Heart left ventricle (tissue), 16 donors: ENCODE measurements at regions not wholly inside any gene's neighbourhood (a gene's known extent, or its start where the extent isn't known, plus 50 kb on each side); places are given as distances from the start of the nearest gene placed in this dataset.
A peak's percentile ranks its signal among the peaks of the same experiment; 100 is the strongest.

ENCODE experiments used
- ATAC-seq, 4 donors: fragments of 200-7000 bp; cut with Tn5 transposase; one replicate each; pipeline ENCODE4 v1.9.1; 2020 to 2022; ENCODE audit warnings: moderate library complexity in 4 of 4, mild to moderate bottlenecking in 3 of 4, moderate number of reproducible peaks in 1 of 4
- DNase-seq, 5 donors: peaks; one replicate each; pipeline ENCODE4 v3.0.0-alpha.2; 2020
- H3K27ac ChIP-seq, 12 donors: fragments of 200-600 bp; sonication (generic) in 4 of 12; one replicate each; pipeline versions ENCODE4 v1.5.0 to v1.8.0; 2016 to 2022; ENCODE audit warnings: mild to moderate bottlenecking in 2 of 12
- H3K27me3 ChIP-seq, 9 donors: fragments of 200-600 bp; sonication (generic) in 2 of 9; one replicate each; pipeline versions ENCODE4 v1.5.1 to v1.8.0; 2016 to 2022; ENCODE audit warnings: mild to moderate bottlenecking in 3 of 9
- H3K36me3 ChIP-seq, 9 donors: fragments of 200-600 bp; sonication (generic) in 2 of 9; one replicate each; pipeline versions ENCODE4 v1.5.0 to v1.8.0; 2018 to 2022; ENCODE audit warnings: mild to moderate bottlenecking in 2 of 9
- H3K4me1 ChIP-seq, 12 donors: fragments of 200-600 bp; sonication (generic) in 4 of 12; one replicate each; pipeline versions ENCODE4 v1.5.0 to v1.8.0; 2016 to 2022; ENCODE audit warnings: mild to moderate bottlenecking in 3 of 12
- H3K4me3 ChIP-seq, 12 donors: fragments of 200-600 bp; sonication (generic) in 4 of 12; one replicate each; pipeline versions ENCODE4 v1.5.0 to v1.8.0; 2017 to 2022; ENCODE audit warnings: mild to moderate bottlenecking in 9 of 12, moderate library complexity in 4 of 12
- H3K9me3 ChIP-seq, 12 donors: fragments of 200-600 bp; sonication (generic) in 4 of 12; one replicate each; pipeline versions ENCODE4 v1.5.0 to v1.8.0; 2016 to 2022; ENCODE audit warnings: mild to moderate bottlenecking in 1 of 12
- CTCF ChIP-seq, 12 donors: fragments of 200-600 bp; sonication (generic) in 4 of 12; IDR thresholded peaks; one replicate each; pipeline versions ENCODE4 v1.5.0 to v1.8.0; 2018 to 2022; ENCODE audit warnings: antibody characterized with exemption in 12 of 12, mild to moderate bottlenecking in 5 of 12
- POLR2A ChIP-seq, 2 donors: fragments of 450-650 bp; IDR thresholded peaks; one replicate each; pipeline ENCODE4 v1.6.1; 2017; ENCODE audit warnings: antibody characterized with exemption in 2 of 2, mild to moderate bottlenecking in 2 of 2, moderate library complexity in 2 of 2
- WGBS, 4 donors: extraction: QIAGEN DNeasy Blood & Tissue Kit in 2 of 4; methylation state at CpG; one replicate each; pipeline versions ENCODE4 v1.1.5 to v1.1.7; 2013 to 2018; 5-methylcytosine and 5-hydroxymethylcytosine counted together
- intact Hi-C, 10 donors: fragments of 100-400 bp; cut with DNase I; formaldehyde crosslinking; loops; one replicate each; pipeline versions ENCODE4 v1.11.1 to v1.14.2; 2022
- donor health status: ischemic (EF 13 %, LVEDD 7.1; RV severe dilation, severe dysfunction).
- donor health status: healthy with polysubstance abuse.
- donor health status: DM: no; HTN: yes; CAD: no.
- donor health status: DM: no; HTN: no; CAD: no.
- donor health status: ischemic (EF 25% LVEDD 6.9; RV normal size, moderate dysfunction).
- donor health status: ischemic (EF 25% LVEDD 5.7; RV mildly dilated, moderate dysfunction).
- donor health status: healthy.
- donor health status: DM: yes; HTN: yes; CAD: no.
- donor health status: ischemic (EF 35%, LVEDD 5.7; RV mildly dilated, moderate dysfunction).
- donor health status: nonischemic (EF 11% LVEDD 7.7; RV severe dilation, severe dysfunction).
- donor health status: DM: yes; HTN: yes; CAD: no.
- donor health status: PGD.
- donor health status: ischemic (EF 29% LVEDD 5.4; RV normal size, mild dysfunction).
- donor health status: nonischemic (EF 23%, LVEDD 6.1; RV moderate dilation, normal function).

- TF ChIP-seq CTCF (IDR thresholded peaks at IDR 0.05) (no peak), POLR2A (IDR thresholded peaks at IDR 0.05) (no peak)
- intact Hi-C loops, result no loop called here
- ATAC-seq (no peak), DNase-seq (no peak)
- peaks cover 0 to 7% (median 0%) of the 10 kb centered on the region in 12 donors for H3K9me3 ChIP-seq
- no peaks in the 10 kb centered on the region for H3K36me3 ChIP-seq
- no peak overlapping the region for H3K27ac ChIP-seq
- H3K27me3 ChIP-seq, result no peaks in the 10 kb centered on the region
- peaks cover 0 to 16% (median 5%) of the 10 kb centered on the region in 12 donors for H3K4me1 ChIP-seq
- H3K4me3 ChIP-seq, result no peak overlapping the region
Observed at GRCh38 chr3:30145281-30145680, 461.1 kb upstream of the TGFBR2 start.

GRCh38 chr3:30146978-30147377 lies 459.4 kb upstream of the TGFBR2 start:
- TF ChIP-seq CTCF (IDR thresholded peaks at IDR 0.05) (no peak), POLR2A (IDR thresholded peaks at IDR 0.05) (no peak)
- no peak for ATAC-seq
- no peak overlapping the region for H3K27ac ChIP-seq
- H3K9me3 ChIP-seq, result peaks cover 0 to 7% (median 0%) of the 10 kb centered on the region in 12 donors
- no peak for DNase-seq
- peaks cover 0 to 3% (median 0%) of the 10 kb centered on the region in 12 donors for H3K4me1 ChIP-seq
- H3K27me3 ChIP-seq, result no peaks in the 10 kb centered on the region
- no peak overlapping the region for H3K4me3 ChIP-seq
- intact Hi-C loops, result no loop called here
- no peaks in the 10 kb centered on the region for H3K36me3 ChIP-seq

- intact Hi-C loops, result loop anchor here in 1 of 10 donors (5.0 kb wide), 1 partner anchor 42 kb away; no protein-coding TSS in a partner anchor
- WGBS, 4 donors, result 65 to 77% (median 70%) methylated on average over 2 of the region's 2 CpGs
- Histone ChIP-seq H3K4me1 (peaks cover 0 to 31% (median 14%) of the 10 kb centered on the region in 12 donors), H3K4me3 (no peak overlapping the region), H3K27me3 (no peaks in the 10 kb centered on the region), H3K27ac (peak overlapping the region in 3 of 12 donors; percentile 33 to 58 (median 44)), H3K36me3 (no peaks in the 10 kb centered on the region), H3K9me3 (no peaks in the 10 kb centered on the region)
- ATAC-seq (peak in 2 of 4 donors; percentile 24 to 70), DNase-seq (no peak)
- TF ChIP-seq POLR2A (IDR thresholded peaks at IDR 0.05) (no peak), CTCF (IDR thresholded peaks at IDR 0.05) (no peak)
Observed at GRCh38 chr3:30154853-30155252, 451.5 kb upstream of the TGFBR2 start.

- no peaks in the 10 kb centered on the region for H3K9me3 ChIP-seq
- WGBS, 4 donors, result 56 to 66% (median 63%) methylated on average over 3 of the region's 3 CpGs
- H3K4me1 ChIP-seq, result peaks cover 0 to 32% (median 15%) of the 10 kb centered on the region in 12 donors
- H3K4me3 ChIP-seq, result no peak overlapping the region
- no peak for TF ChIP-seq CTCF (IDR thresholded peaks at IDR 0.05)
- no peak for TF ChIP-seq POLR2A (IDR thresholded peaks at IDR 0.05)
- no peaks in the 10 kb centered on the region for H3K27me3 ChIP-seq
- DNase-seq (peak in 2 of 5 donors; percentile 25 to 48), ATAC-seq (peak; percentile 64 to 91 (median 78))
- peak overlapping the region in 9 of 12 donors; percentile 23 to 64 (median 45) for H3K27ac ChIP-seq
- intact Hi-C loops, result loop anchor here in 2 of 10 donors (2.0 to 5.0 kb wide), 2 partner anchors 42 to 43 kb away; no protein-coding TSS in a partner anchor
- H3K36me3 ChIP-seq, result no peaks in the 10 kb centered on the region
Observed at GRCh38 chr3:30155755-30156154, 450.6 kb upstream of the TGFBR2 start.
